Muscle of arm (tissue), 1 donor: ENCODE measurements at regions not wholly inside any gene's neighbourhood (a gene's known extent, or its start where the extent isn't known, plus 50 kb on each side); places are given as distances from the start of the nearest gene placed in this dataset.

Source experiments
- DNase-seq: peaks from one replicate; pipeline ENCODE4 v3.0.0-alpha.2; 2013

DNA sequence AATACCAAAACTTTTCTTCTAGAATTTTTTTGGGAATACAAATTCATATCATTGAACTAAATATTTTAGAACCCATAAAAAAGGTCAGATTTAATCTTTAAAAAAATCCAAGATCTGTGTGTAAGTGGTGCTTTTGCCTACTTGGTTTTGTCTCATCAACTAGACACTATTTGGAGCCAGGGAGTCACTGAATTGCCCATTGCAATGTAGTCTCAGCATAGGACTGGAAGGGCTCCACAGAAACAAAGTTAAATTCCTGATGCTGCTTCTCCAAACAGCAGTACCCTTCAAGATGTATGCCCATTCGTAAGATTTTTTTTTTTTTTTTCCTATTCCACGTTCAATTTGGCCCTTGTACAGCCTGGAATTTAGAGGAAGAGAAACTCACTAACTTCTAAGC, 208.0 kb upstream of the MPDZ start:
- DNase-seq: no peak

DNA sequence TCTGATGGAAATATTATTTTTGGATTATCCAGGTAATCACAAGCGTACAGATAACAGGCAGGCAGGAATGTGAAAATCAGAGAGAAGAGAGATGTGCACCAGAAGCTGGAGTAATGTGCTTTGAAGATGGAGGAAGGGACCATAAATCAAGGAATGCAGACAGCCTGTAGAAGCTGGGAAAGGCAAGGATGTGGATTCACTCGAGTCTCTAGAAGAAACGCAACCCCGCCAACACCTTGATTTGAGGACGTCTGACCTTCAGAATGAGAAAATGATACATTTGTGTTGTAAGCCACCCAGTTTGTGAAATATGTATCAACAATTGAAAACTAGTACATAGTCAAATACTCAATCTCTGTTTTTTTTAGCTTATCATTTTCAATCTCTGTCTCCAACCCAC, 207.6 kb upstream of the MPDZ start:
- DNase-seq: no peak

DNA sequence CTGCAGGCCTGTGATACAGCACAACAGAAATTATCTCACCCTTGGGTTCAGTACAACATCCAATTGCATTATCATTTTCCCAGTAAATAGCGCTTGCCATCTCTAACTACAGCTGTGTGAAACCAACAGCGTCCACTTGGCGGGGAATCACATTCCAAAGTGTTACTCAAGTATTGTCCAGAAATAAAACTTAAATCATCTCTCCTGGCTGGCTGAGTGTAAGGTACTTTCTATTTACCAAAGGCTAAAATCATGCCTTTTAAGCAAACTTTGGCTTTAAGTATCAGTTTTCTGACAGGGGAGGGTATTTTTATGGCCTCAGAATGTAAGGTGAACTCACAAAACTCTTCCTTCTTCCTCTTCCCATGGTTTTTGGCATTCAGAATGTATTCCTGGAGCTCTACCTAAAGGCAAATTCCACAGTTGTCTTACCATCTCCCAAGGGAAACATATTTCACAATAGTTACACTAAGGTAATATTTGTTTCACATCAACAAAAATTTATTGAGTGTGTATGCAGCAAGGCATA, 205.6 kb upstream of the MPDZ start:
- peak; percentile 86 for DNase-seq

DNA sequence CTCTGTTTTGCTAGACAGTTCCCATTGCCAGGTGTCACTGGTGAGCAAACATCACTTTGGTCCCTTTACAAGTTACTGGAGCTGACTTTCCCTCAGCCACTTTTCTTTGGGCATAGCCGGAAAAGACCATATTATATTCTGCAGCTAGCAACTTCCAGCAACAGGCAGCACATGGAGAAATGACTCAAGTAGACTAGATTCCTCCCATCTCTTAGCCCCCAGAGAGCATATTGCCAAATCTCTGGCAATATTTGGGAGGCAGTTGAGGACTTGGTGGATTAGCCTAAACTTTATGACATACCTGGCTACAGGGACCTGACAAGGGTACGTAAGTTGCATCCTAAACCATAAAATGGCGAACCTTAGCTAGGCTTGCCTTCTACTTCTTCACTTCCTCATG, 204.7 kb upstream of the MPDZ start:
- no peak for DNase-seq

DNA sequence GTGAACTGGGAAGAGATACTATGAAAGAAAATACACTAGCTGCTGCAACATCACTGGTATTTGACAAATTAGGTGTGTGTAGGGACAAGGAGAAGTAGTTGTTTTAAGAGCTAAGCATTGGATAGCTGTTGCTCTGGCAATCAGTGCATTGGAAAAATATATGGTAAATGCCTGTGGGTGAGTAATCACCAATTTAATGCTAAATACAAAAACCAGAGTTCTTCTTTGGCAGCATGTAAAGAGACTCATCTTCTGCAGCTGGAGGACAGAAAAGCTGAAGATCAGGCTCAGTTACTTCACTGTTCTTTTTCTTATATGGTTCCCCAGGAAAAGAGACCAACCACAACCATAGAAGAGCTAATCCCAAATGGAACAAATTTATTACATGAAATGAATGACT, 201.8 kb upstream of the MPDZ start:
- no peak for DNase-seq

DNA sequence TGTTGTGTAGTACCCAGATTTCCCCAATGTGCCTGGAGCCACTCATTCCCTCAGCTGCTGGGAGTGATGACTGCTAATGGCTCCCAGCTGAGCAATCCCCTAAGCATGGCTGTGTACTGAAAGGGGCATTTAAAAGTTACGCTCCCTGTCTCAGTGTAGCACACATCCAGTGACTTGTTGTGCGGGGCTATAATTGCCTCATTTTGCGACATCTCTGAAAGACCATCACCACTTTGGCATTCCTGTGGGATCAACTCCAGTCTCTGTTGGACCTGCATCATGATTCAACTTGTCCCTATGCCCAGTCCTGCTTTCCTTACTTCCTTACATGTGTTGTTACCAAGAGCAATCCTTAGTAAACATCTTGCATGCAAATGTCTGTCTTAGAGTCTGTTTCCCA, 201.2 kb upstream of the MPDZ start:
- no peak for DNase-seq

DNA sequence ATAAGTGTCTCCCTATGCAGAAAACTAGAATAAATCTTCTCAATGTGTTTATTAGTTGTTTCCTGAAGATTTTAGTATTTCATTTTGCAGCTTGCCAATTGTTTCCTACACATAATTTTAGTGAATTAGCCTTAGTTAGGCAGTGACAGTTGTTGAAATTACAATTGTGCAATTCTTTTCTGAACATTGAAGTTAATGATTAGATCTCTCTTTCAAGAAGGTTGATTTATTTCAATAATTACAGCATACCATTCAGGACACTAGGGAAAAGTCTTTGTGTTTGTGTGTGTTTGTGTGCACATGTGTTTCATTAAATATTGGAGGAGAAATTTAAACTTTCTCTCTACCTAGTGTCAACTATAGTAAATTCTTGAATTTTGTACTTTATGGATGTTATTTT, 199.6 kb upstream of the MPDZ start:
- DNase-seq: no peak

DNA sequence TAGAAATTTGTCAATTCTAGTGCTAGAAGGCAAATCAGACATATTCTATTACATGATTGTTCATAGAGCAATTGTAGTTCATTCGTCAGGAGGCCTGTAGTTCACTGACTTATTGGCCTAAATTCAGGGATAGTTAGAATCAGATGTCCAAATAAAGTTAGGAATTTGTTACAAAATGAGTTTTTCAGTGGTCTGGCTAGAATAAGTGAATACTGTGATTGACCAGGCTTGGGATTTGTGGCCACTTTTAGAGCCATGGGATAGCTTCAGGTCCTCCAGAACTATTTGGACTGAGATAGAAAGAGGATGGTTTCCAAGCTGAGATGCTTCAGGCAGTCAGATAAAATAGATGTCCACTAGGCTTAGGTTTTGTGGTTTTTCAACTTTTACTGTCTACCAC, 199.1 kb upstream of the MPDZ start:
- peak; percentile 67 for DNase-seq

DNA sequence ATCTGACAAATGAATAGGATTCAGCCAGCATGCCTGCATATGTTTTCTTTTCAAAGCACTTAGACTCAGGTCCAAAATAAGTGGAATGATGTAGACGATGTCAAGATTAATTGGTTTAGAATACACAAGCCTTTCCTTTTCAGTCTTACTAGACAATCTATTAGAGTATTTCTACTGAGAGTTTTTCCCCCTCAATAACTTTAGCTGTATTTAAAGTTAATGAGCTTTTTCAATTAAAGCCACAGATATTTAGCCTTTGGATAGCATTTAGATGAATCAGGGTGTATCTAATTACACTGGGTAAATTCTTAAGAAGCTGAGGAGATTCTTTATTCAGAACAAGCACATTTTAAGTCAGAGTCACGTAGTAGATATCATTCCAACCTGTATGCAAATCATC, 198.7 kb upstream of the MPDZ start:
- no peak for DNase-seq

DNA sequence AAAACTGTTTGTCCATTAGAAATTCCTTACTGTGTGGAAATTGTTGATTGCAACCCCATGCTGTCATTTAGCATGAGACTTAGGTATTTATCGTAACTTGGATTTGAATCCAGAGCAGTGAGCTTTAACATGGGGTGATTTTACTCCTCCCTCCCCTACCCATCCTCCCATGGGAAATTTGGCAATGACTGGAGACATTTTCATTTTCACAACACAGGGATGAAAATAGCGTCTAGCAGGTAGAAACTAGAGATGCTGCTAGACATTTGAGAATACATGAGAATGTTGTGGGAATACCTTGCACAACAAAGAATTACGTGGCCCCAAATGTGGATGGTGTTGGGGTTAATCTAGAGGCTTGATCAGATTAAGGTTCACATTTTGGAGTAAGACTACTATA, 191.3 kb upstream of the MPDZ start:
- no peak for DNase-seq

DNA sequence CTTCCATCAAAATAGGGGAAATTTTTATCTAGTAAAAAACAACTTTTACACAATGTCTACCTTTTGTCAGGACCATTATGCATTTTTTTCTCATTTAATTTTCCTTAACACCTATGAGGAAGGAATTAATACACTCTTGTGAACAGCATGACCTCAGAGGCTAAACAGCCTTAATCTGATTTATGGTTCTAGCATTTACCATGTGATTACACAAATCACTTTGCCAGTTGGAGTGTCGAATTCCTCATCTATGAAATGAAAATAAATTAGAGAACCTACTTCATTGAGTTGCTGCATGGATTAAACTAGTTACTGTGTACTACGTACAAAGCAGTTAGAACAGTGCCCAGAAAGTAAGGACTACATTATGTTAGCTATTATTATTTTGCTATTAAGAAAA, 187.7 kb upstream of the MPDZ start:
- no peak for DNase-seq

DNA sequence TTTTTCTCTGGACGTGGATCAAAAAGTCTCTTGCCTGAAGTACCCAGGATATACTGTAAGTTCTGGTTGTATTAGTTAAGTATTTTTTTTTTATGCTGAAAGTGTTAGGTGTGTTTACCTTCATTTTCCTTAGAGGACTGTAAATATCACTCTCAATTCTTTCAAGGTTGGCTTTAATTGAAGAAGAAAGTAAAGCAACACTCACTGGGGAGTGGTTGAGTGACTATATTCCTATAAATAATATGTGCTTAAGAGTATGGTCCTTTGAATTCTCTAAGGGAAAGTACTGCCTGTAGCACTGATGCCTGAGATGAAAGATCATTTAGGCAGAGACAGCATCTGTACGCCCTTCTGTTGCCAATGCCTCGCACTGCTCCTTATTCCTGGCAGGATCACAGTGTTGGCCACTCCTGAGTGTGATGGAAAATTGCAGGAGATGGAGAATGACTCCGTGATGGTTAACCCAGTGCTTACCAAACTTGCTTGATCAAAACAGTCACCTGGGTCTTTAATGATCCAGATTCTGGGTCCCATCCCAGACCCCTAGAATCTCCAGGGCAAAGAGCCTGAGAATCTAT, 182.0 kb upstream of the MPDZ start:
- DNase-seq: no peak

DNA sequence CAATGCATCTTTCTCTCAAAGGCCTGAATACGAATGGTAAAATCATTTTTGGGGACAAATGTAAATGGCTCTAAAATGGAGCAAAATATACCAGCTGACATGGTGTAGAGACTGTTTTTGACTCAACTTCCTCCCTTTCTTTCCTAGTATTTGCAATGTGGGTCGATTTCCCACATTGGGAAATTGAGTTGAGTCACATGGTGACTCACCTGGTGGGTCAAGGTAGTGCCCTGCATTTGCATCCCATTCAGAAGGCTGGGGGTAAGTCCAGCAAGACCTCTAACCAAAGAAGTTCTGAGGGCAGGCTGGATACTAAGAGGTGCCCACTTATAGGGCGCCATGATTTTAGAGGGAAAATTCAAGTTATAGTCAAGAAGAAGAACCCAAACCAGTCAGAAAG, 179.6 kb upstream of the MPDZ start:
- no peak for DNase-seq

DNA sequence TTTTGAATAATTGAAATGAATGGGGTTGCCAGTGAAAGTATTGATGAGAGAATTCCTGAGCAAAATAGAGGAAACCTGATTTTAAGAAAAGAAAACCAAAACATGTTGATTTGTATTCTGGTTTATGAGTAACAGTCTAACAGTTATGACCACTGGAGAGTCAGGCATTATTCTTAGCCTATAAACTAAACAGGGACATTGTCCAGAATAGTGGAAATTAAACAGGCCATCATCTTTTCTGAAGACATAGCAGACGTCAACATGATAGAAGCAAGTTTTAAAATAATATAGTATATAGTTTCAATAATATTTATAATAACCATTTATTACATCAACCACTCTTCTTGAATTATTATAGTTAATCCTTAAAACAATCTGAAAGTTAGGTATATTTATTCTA, 178.3 kb upstream of the MPDZ start:
- no peak for DNase-seq

DNA sequence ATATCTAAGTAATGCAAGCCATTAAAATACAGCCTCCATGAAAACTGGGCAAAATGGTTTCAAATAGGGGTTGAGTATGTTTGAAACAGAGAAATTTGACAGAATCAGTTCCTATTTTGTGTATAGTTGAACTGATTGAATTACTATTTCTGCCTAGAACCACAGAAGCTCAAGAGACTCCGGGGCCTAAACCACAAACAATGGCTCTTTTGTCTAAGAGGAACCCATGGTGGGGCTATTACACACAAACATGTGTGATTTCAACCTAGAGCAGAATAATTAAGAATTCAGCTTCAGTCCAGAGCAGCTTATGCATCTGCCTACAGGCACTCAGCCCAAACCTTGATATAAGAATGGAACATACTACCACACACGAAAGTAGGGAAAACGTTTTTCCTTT, 171.2 kb upstream of the MPDZ start:
- DNase-seq: no peak

DNA sequence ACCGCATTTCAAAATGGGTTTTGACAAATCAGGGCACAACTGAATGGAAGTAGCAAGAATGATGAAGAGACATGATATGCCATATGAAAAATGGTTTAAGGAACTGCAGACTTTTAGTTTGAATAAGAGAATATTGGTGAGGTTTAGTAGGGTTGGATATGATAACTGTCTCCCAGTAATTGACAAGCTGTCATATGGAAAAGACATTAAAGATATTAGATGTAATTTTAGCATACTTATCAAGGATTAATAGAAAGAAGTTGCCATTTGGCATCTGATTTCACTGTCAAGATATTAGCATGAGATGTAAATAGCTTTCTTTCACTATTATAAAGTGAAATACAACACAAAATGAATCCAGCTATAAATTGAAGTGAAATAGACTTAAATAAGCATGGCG, 169.0 kb upstream of the MPDZ start:
- DNase-seq: no peak

DNA sequence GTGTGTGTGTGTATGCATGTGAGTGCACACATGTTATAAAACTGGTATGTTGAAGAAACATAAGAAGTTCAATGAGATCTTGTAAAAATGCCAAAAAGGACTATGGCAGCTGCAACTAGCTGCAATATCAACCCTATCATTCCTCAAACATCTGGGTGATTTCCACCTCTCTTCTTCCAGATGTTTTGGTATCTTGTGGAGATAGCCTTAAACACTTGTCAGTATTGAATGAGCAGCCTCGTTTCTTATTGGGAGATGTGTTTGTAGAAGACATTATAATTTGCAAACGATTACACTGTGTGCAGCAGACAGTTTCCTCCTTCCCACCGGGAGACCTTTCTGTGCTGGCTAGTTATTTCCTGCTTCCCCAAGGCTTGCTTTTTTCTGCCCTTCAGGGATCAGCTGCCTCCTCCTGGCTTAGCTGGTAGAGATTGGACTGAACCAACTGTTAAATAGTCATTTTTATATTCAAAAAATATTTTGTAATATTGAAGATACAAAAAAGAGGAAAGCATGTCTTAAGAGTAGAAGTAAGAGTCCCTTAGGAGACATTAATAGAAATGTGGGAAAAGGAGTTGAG, 168.4 kb upstream of the MPDZ start:
- no peak for DNase-seq

DNA sequence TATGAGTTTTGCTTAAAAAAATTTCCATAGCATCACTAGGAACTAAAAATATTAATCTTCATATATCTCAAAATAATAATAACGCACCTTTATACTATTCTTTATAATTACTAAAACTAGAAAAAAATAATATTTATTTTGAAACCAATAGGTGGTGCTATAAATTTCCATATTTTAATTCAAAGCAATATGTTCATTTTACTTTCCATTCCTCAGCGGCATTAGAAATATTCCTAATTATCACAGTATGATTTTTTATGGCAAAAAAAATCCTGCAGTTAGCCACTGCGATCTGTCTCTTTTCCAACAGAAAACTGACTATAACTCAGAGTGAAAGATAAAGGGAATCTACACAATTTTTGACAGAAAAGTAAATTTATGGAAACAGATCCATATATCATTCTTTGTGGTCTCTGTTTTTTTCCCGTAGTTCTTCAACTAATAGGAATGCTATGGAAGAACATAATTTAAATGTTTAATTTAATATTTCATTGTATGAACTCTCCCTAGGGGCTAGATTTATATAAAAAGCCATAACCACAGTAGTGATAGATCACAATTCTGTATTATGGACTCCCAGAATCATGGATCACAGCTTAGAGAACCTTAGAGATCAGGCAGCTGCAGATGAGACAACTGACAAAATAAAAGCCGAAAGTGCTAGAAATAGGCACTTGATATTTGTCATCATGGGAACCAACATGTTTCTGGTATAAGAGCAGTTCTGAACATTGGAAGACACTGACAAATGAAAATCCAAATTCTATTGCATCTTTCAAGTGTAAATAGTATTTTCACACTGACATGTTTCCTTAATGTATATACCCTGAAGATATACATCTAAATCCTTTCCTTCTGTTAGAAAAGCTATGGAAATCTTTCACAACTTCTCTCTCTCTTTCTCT, 167.7 kb upstream of the MPDZ start:
- no peak for DNase-seq

DNA sequence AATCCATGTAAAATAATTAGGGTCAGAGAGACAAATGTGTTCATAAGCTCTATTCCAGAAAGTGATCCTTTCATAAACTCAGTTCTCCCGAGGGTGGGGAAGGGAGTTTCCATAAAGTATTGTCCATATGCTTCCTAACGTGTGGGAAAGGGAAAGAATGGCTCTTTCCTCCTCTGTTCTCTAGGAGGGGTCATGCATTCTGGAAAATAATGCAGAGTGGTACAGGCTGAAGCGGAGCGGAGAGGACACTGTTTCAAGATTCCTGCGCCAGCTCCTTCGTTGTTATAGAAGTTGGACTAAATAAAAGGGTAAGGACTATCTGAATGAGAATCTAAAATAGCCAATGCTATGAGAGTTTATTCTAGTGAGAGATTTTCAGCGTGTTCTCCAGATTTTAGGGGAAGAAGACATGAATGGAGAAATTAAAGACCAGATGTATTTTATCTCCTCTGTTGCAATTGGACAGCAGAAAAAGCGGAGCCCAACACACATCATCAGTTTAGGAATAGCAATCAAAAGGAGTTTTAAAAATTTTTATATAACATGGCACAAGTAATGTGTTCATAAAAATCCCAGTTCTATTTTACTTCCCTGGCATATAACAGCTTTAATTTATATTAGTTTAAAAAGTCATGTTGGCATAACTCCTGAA, 166.9 kb upstream of the MPDZ start:
- no peak for DNase-seq

DNA sequence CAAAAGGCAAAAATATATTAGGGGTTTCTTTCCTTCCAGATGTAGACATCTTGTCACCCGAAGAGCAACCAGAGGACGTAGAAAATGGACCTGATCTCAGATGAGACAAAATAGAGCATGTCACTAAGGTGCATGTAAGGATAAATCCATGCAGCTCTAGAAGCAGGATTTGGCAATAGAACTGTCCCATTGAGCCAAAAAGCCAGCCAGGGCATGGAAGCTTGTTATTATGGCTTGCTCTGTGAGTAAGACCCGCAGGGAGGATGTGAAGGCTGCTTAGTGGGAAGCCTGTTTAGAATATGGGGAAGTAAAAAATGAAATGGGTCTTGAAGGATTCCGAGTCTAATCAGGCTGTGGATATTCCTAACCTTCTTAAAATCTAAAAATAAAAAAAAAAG, 165.6 kb upstream of the MPDZ start:
- peak; percentile 66 for DNase-seq

DNA sequence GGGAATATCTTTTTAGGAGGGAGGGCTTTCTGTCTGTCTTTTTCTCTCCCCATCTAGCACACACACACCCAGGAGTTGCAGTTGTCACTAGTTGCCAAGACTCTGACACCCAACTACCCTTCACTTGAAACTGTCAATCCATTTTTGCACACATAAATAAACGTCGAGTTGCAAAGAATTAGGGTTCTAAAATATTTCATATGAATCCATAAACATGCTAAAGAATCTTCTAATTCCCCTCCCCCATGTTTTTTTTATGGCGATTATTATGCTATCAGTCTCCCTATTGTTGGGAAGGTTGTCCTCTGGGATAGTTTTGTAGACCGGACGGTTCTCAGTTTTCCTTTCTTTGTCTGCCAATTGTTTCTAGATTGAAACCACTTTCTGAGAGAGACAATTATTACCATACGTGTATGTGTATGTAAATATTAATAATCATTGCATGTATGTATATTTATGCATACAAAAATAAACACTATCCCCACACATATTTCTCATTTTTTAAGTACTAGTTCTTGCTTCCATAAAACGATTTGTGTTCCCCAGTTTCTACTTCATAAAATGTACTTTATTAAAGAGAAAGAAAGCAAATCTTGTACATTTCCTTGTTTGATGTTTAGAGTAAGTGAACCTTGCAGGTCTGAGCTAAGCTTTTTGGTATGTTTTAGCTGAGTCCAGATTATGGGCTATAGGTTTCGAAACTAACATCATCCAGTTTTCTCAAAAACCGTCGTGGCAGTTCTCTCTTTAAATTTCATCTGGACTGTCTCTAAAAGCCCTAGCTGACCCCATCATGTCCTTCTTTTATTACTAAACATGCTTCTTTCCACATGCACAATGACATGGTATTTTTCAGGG, 165.0 kb upstream of the MPDZ start:
- DNase-seq: no peak
